NCI-H460 (cell line): ENCODE measurements at regions not wholly inside any gene's neighbourhood (a gene's known extent, or its start where the extent isn't known, plus 50 kb on each side); places are given as distances from the start of the nearest gene placed in this dataset.
"Not testable (repeated sequence)": the region's sequence is repeated elsewhere in the genome, so short reads cannot be mapped to it uniquely, and the experiment has no call there.

Experiments
- DNase-seq: peaks from one replicate; pipeline ENCODE4 v3.0.0-alpha.2; 2016; ENCODE audit warnings: low read depth; ENCODE audit errors: extremely low read depth
- small RNA-seq, 2 experiments: library from RNA; depleted of rRNA; stranded (forward); fragments of <200 nt; gene quantifications; one replicate each; pipeline ENCODE3, GENCODE V24; 2014

- no peak for DNase-seq
Measured at GRCh38 chr17:77083531-77083930, 57.2 kb upstream of the SEC14L1 start.

GRCh38 chr17:77085926-77086432, 54.8 kb upstream of the SEC14L1 start:
- DNase-seq, result no peak

DNA sequence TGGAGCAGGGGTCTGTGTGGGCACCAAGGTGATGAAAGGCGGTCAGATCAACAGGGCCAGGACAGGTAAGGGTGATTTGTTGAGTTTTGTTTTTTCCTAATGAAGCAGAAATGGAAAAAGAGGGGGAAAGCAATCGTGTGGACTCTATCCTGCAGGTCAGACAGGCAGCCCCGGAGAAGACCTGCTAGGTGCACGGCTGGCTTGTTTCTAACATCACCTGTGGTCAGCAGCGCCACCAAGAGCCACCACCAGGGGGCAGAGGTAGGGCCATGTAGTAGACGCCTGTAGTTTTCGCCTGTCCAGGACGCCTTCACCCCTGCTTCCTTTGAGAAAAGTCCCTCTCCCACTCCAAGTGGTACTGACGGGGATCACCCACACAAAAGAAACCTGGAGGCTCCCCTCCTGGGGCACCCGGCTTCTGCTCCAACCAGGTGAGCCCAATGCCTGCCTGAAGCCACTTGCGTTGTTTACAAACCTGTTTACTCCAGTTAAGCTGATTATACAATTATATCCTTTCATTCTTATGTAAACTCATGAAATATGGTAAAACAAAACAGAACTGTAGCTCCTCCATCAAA, 54.2 kb upstream of the SEC14L1 start:
- peak; percentile 79 for DNase-seq

DNA sequence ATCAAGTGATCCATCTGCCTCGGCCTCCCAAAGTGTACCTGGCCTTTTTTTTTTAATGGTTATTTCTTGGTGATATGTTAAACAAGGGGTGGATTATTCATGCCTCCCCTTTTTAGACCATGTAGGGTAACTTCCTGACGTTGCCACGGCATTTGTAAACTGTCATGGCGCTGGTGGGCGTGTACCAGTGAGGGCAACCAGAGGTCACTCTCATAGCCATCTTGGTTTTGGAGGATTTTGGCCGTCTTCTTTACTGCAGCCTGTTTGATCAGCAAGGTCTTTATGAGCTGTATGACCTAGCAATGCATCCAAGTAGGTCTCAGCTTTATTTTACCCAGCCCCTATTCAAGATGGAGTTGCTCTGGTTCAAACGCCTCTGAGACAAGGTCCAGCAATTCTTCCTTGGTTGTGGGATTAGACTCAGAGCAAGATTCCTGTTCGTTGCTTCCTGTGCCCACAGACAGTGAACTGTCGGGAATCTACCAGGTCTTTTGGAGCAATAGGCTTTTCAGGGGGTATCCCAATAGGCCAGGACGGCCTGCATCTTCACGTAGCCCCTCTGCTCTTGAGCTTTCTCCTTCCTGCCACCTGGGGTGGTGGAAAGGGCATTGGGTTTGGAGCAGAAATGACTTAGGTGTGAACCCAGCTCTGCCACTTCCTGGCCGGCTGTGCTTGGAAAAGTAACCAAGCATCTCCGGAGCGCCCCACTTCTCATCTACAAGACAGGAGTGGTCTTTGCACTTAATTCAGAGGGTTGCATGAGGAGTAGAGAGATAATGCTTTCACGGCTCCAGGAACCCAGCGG, 52.9 kb upstream of the SEC14L1 start:
- no peak for DNase-seq

- peak; percentile 94 for DNase-seq
Measured at GRCh38 chr17:77088455-77089123, 52.2 kb upstream of the SEC14L1 start.

DNA sequence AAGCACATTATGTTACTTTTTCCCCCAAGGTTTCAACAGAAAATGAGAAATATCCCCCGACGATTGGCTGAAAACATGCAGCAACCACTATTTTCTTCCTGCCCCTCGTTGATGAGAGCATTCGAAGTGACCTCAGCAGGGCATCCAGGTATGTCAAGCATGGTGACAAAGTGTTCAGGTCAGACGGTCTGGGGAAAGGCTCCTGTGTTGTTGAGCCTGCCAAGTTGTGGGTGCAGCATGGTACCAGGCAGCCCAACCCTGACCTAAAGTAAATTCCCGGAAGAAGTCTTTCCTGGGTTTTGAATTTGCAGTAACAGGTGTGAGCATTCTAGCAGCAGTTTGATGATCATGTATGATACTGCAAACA, 51.7 kb upstream of the SEC14L1 start:
- no peak for DNase-seq

GRCh38 chr17:77089949-77090348, 50.8 kb upstream of the SEC14L1 start:
- not testable (repeated sequence) for DNase-seq

- DNase-seq, result no peak
Measured at GRCh38 chr17:77090476-77090875, 50.3 kb upstream of the SEC14L1 start.

Small RNAs in the stretch of these regions (small RNA-seq; reads per million reads assigned to genes)
- gene RF00017 (0 reads per million in 2 experiments), gene SCARNA16 (0 reads per million in 2 experiments)
